Fibroblast of pulmonary artery (primary cell): ENCODE measurements at regions not wholly inside any gene's neighbourhood (a gene's known extent, or its start where the extent isn't known, plus 50 kb on each side); places are given as distances from the start of the nearest gene placed in this dataset.

ENCODE experiments used
- DNase-seq: peaks from one replicate; pipeline ENCODE4 v3.0.0-alpha.2; 2010; ENCODE audit warnings: low read depth
- H3K4me3 ChIP-seq: replicated peaks from 2 replicates; pipeline ENCODE4 v1.5.1; 2011; ENCODE audit warnings: low read depth, mild to moderate bottlenecking, control low read depth, low read length, moderate library complexity
- TF ChIP-seq, protein P1 (sequence below): IDR thresholded peaks from 2 replicates; pipeline ENCODE4 v1.5.1; 2011; ENCODE audit warnings: mild to moderate bottlenecking, control low read depth, low read length, inconsistent platforms; ENCODE audit errors: missing control alignments

DNA sequence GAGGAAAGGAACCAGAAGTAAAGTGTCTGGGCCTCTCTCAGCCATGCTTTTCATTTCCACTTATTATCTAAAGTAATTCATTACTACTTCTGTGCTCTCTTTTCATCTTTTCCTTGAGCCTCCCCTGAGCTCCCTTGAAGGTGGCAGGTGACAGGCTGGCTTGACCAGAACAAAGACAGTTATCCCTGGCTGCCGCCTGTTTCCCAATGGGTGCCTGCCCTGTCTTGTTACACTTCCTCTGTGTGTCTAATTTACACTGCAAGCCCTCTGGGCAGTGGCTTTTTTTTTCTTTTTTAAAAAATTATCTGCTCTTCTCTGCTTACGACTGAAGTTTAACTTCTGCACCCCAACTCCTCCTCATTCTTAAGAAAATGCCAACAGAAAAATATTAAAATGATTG lies 113.4 kb downstream of the NGF start:
- TF ChIP-seq, protein P1, sequence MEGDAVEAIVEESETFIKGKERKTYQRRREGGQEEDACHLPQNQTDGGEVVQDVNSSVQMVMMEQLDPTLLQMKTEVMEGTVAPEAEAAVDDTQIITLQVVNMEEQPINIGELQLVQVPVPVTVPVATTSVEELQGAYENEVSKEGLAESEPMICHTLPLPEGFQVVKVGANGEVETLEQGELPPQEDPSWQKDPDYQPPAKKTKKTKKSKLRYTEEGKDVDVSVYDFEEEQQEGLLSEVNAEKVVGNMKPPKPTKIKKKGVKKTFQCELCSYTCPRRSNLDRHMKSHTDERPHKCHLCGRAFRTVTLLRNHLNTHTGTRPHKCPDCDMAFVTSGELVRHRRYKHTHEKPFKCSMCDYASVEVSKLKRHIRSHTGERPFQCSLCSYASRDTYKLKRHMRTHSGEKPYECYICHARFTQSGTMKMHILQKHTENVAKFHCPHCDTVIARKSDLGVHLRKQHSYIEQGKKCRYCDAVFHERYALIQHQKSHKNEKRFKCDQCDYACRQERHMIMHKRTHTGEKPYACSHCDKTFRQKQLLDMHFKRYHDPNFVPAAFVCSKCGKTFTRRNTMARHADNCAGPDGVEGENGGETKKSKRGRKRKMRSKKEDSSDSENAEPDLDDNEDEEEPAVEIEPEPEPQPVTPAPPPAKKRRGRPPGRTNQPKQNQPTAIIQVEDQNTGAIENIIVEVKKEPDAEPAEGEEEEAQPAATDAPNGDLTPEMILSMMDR: no peak
- no peak overlapping the region for H3K4me3 ChIP-seq
- DNase-seq: no peak

DNA sequence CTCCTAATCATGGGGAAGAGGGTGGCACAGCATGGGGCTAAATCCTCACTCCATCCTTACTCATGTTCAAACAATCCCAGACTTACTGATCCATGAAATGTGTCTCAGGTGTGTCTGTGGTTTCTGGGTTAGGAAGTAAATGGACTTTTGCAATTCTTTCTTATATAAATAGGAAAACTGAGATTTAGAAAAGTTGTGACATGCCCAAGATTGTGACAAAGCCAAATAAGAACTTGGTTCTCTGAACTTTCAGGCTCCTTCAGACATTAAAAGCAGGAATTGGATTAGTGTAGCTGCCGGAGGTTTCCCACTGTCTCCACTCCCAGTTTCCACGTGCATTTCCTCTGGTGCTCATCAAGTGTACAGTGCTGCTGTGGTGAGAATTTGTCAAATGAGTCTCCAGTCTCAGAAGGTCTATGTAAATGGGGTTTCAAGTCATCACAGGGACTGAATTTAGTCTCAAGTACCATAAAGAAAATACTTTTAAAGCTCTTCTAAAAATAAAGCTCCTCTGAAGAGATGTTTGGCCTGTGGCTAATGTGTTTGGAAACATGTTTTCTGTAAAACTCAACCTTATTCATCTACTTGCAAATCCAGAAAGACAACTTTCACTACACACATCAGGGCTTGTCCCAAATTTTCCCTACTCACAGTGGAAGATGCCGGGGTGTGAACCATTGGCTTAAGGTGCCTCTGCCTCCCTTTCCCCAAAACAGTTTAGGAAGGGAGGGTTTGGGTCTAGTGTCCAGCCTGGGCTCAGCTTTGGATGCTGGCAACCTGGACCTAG lies 115.2 kb downstream of the NGF start:
- no peak overlapping the region for H3K4me3 ChIP-seq
- DNase-seq: no peak
- TF ChIP-seq, protein P1: no peak

- H3K4me3 ChIP-seq: no peak overlapping the region
- DNase-seq: no peak
- TF ChIP-seq, protein P1: no peak
Measured at GRCh38 chr1:115220340-115221270, 117.4 kb downstream of the NGF start.

DNA sequence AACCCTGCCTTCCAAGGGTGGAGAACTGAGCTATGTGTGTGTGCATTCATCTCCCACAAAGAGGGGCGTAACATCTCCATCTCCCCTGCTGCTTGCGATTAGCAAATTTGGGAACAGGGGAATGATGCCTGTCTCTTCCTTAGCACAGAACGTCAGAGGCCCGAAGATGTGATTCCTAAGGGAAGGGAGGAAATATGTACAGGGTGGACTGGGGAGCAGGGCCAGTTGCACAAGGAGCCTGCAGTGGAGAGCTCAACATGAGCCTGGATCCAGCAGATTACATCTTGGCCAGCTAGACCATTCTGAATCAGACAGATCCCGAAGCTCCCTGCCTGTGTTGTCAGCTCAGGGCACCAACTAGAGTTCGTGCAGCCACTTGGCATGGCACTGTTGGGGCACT lies 118.1 kb downstream of the NGF start:
- no peak overlapping the region for H3K4me3 ChIP-seq
- DNase-seq: no peak
- TF ChIP-seq, protein P1: no peak

DNA sequence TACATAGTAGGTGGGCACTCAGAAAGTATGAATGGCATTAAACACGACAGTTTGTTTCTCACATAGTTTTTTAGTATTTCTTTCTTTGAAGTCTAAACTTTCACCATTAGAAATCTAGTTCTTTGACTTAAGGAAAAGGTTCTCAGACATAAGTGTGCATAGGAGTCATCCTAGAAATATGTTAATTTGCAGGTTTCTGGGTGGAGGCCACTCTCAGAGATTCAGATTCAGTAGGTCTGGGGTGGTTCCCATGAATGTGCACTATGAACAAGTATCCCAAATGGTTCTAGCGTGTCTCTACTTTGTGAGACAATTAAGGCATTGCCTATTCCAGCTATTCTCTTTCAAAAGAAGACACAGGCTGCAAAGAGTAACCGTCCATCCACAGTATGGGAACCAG lies 119.3 kb downstream of the NGF start:
- TF ChIP-seq, protein P1: no peak
- no peak overlapping the region for H3K4me3 ChIP-seq
- DNase-seq: no peak

DNA sequence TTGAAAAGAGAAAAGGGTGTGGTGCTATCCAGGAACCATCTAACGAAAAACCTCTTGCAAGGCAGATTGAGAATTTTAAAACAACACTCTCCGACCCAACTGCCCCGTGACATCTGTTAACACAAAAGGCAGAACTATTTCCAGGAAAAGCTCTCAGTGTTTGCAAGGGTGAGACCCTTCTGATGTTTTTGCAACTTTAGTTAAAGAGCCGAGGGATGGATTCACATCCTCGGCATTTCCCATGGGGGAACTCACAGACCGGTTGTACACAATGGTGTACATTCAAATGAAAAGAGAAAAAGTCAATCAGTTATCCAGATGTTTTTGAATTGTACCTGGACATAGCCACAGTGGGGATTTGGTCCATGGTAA lies 120.0 kb downstream of the NGF start:
- TF ChIP-seq, protein P1: no peak
- no peak overlapping the region for H3K4me3 ChIP-seq
- no peak for DNase-seq
